ENCODE measurements at regions not wholly inside any gene's neighbourhood (a gene's known extent, or its start where the extent isn't known, plus 50 kb on each side); places are given as distances from the start of the nearest gene placed in this dataset.

DNA sequence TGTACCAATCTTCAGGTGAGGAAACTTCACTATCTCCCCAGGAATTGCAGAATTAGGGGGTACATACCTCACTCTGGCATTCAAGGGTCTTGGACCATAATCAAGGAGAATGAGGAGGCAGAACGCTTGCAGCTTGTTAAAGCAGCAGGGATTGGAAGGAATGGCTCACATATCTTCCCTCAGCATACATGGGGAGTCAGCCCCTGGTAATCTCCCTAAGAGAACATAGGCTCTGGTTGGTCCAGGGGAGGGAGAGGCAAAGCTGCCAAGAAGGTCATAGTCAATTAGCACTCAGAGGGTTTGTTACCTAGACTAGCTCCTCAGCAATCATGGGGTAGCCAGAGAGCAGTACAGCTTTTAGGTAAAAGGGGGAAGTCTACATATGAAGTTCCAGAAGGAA lies 256.8 kb downstream of the INSC start:
- TF ChIP-seq, protein P1, sequence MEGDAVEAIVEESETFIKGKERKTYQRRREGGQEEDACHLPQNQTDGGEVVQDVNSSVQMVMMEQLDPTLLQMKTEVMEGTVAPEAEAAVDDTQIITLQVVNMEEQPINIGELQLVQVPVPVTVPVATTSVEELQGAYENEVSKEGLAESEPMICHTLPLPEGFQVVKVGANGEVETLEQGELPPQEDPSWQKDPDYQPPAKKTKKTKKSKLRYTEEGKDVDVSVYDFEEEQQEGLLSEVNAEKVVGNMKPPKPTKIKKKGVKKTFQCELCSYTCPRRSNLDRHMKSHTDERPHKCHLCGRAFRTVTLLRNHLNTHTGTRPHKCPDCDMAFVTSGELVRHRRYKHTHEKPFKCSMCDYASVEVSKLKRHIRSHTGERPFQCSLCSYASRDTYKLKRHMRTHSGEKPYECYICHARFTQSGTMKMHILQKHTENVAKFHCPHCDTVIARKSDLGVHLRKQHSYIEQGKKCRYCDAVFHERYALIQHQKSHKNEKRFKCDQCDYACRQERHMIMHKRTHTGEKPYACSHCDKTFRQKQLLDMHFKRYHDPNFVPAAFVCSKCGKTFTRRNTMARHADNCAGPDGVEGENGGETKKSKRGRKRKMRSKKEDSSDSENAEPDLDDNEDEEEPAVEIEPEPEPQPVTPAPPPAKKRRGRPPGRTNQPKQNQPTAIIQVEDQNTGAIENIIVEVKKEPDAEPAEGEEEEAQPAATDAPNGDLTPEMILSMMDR (IDR thresholded peaks at IDR 0.05): no peak
- no peak for TF ChIP-seq POLR2A (IDR thresholded peaks at IDR 0.05)

Data from uterus (tissue), 2 donors.